ENCODE measurements at regions not wholly inside any gene's neighbourhood (a gene's known extent, or its start where the extent isn't known, plus 50 kb on each side); places are given as distances from the start of the nearest gene placed in this dataset.

GRCh38 chr3:118534519-118534918, 500.1 kb downstream of the IGSF11 start:
- TF ChIP-seq SUZ12 (IDR thresholded peaks at IDR 0.05), result no peak
- TF ChIP-seq, protein P1, sequence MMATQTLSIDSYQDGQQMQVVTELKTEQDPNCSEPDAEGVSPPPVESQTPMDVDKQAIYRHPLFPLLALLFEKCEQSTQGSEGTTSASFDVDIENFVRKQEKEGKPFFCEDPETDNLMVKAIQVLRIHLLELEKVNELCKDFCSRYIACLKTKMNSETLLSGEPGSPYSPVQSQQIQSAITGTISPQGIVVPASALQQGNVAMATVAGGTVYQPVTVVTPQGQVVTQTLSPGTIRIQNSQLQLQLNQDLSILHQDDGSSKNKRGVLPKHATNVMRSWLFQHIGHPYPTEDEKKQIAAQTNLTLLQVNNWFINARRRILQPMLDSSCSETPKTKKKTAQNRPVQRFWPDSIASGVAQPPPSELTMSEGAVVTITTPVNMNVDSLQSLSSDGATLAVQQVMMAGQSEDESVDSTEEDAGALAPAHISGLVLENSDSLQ (IDR thresholded peaks at IDR 0.05), result no peak
